ENCODE measurements at regions not wholly inside any gene's neighbourhood (a gene's known extent, or its start where the extent isn't known, plus 50 kb on each side); places are given as distances from the start of the nearest gene placed in this dataset.

GRCh38 chr10:30786131-30786530 is 156.6 kb upstream of the LYZL2 start:
- no peak overlapping the region for H3K9ac ChIP-seq (ENCODE audit: low read length)
- no peak overlapping the region for H2AFZ ChIP-seq (ENCODE audit: low read depth, low read length)
- H4K20me1 ChIP-seq (ENCODE audit: insufficient read depth, low read length) = no peaks in the 10 kb centered on the region
- H3K4me3 ChIP-seq (ENCODE audit: insufficient read depth, low read depth, low read length) = no peak overlapping the region
- no peaks in the 10 kb centered on the region for H3K9me3 ChIP-seq (ENCODE audit: insufficient read depth, low read depth, low read length)
- no peak overlapping the region for H3K27ac ChIP-seq (ENCODE audit: low read depth, low read length)
- H3K4me3 Mint-ChIP-seq (ENCODE audit: unreplicated experiment) = peak overlapping the region; percentile 42
- H3K4me1 ChIP-seq (ENCODE audit: insufficient read depth, low read length) = peaks cover 33% of the 10 kb centered on the region
- H3K36me3 ChIP-seq (ENCODE audit: insufficient read depth, low read length) = no peaks in the 10 kb centered on the region
- no peaks in the 10 kb centered on the region for H3K27me3 Mint-ChIP-seq (ENCODE audit: low read depth, unreplicated experiment)
- H3K9me3 Mint-ChIP-seq (ENCODE audit: unreplicated experiment) = no peaks in the 10 kb centered on the region
- H3K27ac Mint-ChIP-seq (ENCODE audit: unreplicated experiment) = no peak overlapping the region
- FAIRE-seq (no peak), DNase-seq (ENCODE audit: low read depth) (no peak)
- H3K36me3 Mint-ChIP-seq (ENCODE audit: low read depth, unreplicated experiment) = no peaks in the 10 kb centered on the region
- H3K4me2 ChIP-seq (ENCODE audit: low read length) = no peak overlapping the region
- H3K79me2 ChIP-seq (ENCODE audit: insufficient read depth, low read length) = no peaks in the 10 kb centered on the region
- TF ChIP-seq CTCF (IDR thresholded peaks at IDR 0.05; ENCODE audit: insufficient read depth, low read depth, low read length) = no peak
- no peak for TF ChIP-seq EZH2 (IDR thresholded peaks at IDR 0.05; ENCODE audit: insufficient read depth, low read length)
- H3K27me3 ChIP-seq (ENCODE audit: insufficient read depth, low read length) = no peaks in the 10 kb centered on the region
- peaks cover 21% of the 10 kb centered on the region for H3K4me1 Mint-ChIP-seq (ENCODE audit: low read depth, unreplicated experiment)

GRCh38 chr10:30784897-30785605 is 155.5 kb upstream of the LYZL2 start:
- H3K79me2 ChIP-seq (ENCODE audit: insufficient read depth, low read length) = no peaks in the 10 kb centered on the region
- peak overlapping the region; percentile 92 for H3K4me2 ChIP-seq (ENCODE audit: low read length)
- H3K9ac ChIP-seq (ENCODE audit: low read length) = peak overlapping the region; percentile 81
- no peaks in the 10 kb centered on the region for H3K27me3 ChIP-seq (ENCODE audit: insufficient read depth, low read length)
- Mint-ChIP-seq H3K36me3 (ENCODE audit: low read depth, unreplicated experiment) (no peaks in the 10 kb centered on the region), H3K4me1 (ENCODE audit: low read depth, unreplicated experiment) (peaks cover 21% of the 10 kb centered on the region), H3K9me3 (ENCODE audit: unreplicated experiment) (no peaks in the 10 kb centered on the region), H3K27me3 (ENCODE audit: low read depth, unreplicated experiment) (no peaks in the 10 kb centered on the region), H3K27ac (ENCODE audit: unreplicated experiment) (no peak overlapping the region), H3K4me3 (ENCODE audit: unreplicated experiment) (peak overlapping the region; percentile 81)
- H3K36me3 ChIP-seq (ENCODE audit: insufficient read depth, low read length) = no peaks in the 10 kb centered on the region
- H3K9me3 ChIP-seq (ENCODE audit: insufficient read depth, low read depth, low read length) = no peaks in the 10 kb centered on the region
- peak overlapping the region; percentile 65 for H3K4me3 ChIP-seq (ENCODE audit: insufficient read depth, low read depth, low read length)
- no peak for TF ChIP-seq EZH2 (IDR thresholded peaks at IDR 0.05; ENCODE audit: insufficient read depth, low read length)
- TF ChIP-seq CTCF (IDR thresholded peaks at IDR 0.05; ENCODE audit: insufficient read depth, low read depth, low read length) = no peak
- no peak for FAIRE-seq
- H4K20me1 ChIP-seq (ENCODE audit: insufficient read depth, low read length) = no peaks in the 10 kb centered on the region
- DNase-seq (ENCODE audit: low read depth) = peak; percentile 75
- peaks cover 33% of the 10 kb centered on the region for H3K4me1 ChIP-seq (ENCODE audit: insufficient read depth, low read length)
- peak overlapping the region; percentile 49 for H3K27ac ChIP-seq (ENCODE audit: low read depth, low read length)
- H2AFZ ChIP-seq (ENCODE audit: low read depth, low read length) = peak overlapping the region; percentile 89

GRCh38 chr10:30784524-30784896 is 155.0 kb upstream of the LYZL2 start:
- Histone ChIP-seq H3K9me3 (ENCODE audit: insufficient read depth, low read depth, low read length) (no peaks in the 10 kb centered on the region), H3K4me1 (ENCODE audit: insufficient read depth, low read length) (peaks cover 33% of the 10 kb centered on the region), H4K20me1 (ENCODE audit: insufficient read depth, low read length) (no peaks in the 10 kb centered on the region), H3K27ac (ENCODE audit: low read depth, low read length) (peak overlapping the region; percentile 49), H3K4me3 (ENCODE audit: insufficient read depth, low read depth, low read length) (peak overlapping the region; percentile 65), H3K79me2 (ENCODE audit: insufficient read depth, low read length) (no peaks in the 10 kb centered on the region), H3K36me3 (ENCODE audit: insufficient read depth, low read length) (no peaks in the 10 kb centered on the region), H3K4me2 (ENCODE audit: low read length) (peak overlapping the region; percentile 92), H3K9ac (ENCODE audit: low read length) (peak overlapping the region; percentile 81), H3K27me3 (ENCODE audit: insufficient read depth, low read length) (no peaks in the 10 kb centered on the region), H2AFZ (ENCODE audit: low read depth, low read length) (peak overlapping the region; percentile 89)
- Mint-ChIP-seq H3K4me1 (ENCODE audit: low read depth, unreplicated experiment) (peaks cover 21% of the 10 kb centered on the region), H3K27me3 (ENCODE audit: low read depth, unreplicated experiment) (peaks cover 5% of the 10 kb centered on the region), H3K9me3 (ENCODE audit: unreplicated experiment) (peaks cover 1% of the 10 kb centered on the region), H3K4me3 (ENCODE audit: unreplicated experiment) (peak overlapping the region; percentile 81), H3K27ac (ENCODE audit: unreplicated experiment) (peak overlapping the region; percentile 86), H3K36me3 (ENCODE audit: low read depth, unreplicated experiment) (no peaks in the 10 kb centered on the region)
- DNase-seq (ENCODE audit: low read depth) (peak; percentile 61), FAIRE-seq (no peak)
- TF ChIP-seq CTCF (IDR thresholded peaks at IDR 0.05; ENCODE audit: insufficient read depth, low read depth, low read length) (no peak), EZH2 (IDR thresholded peaks at IDR 0.05; ENCODE audit: insufficient read depth, low read length) (no peak)

Measured in astrocyte (in vitro differentiated cells and primary cell).